MM.1S (cell line): ENCODE measurements at regions not wholly inside any gene's neighbourhood (a gene's known extent, or its start where the extent isn't known, plus 50 kb on each side); places are given as distances from the start of the nearest gene placed in this dataset.

Experiments used
- CTCF ChIP-seq: fragments of 300-600 bp; sonication (generic); IDR thresholded peaks from 2 replicates; pipeline ENCODE4 v1.5.1; 2016; ENCODE audit warnings: antibody characterized with exemption, low read length, mixed read lengths
- EZH2 ChIP-seq: fragments of 300-600 bp; sonication (generic); optimal IDR thresholded peaks from 2 replicates; pipeline ENCODE3; 2017; ENCODE audit warnings: low read depth, mild to moderate bottlenecking, antibody characterized with exemption, low read length, mixed read lengths
- EZH2phosphoT487 ChIP-seq: fragments of 300-600 bp; sonication (generic); IDR thresholded peaks from 2 replicates; pipeline ENCODE4 v1.6.1; 2018; ENCODE audit warnings: antibody characterized with exemption, low read length

GRCh38 chr6:80437221-80437620 lies 330.8 kb downstream of the BCKDHB start:
- TF ChIP-seq CTCF, result no peak
- no peak for TF ChIP-seq EZH2
- no peak for TF ChIP-seq EZH2phosphoT487
